Body of pancreas (tissue), 4 donors: ENCODE measurements at regions not wholly inside any gene's neighbourhood (a gene's known extent, or its start where the extent isn't known, plus 50 kb on each side); places are given as distances from the start of the nearest gene placed in this dataset.

Source experiments
- ATAC-seq: fragments of 150-250 bp; one replicate; pipeline ENCODE4 v1.9.1; 2016
- DNase-seq, 4 donors: peaks; one replicate each; pipeline ENCODE4 v3.0.0-alpha.2; 2019
- H3K27ac ChIP-seq, 4 donors: fragments of 200-600 bp; sonication (generic); 1 replicate in 3 of 4; 2 replicates in 1 of 4; pipeline versions ENCODE4 v1.5.1 to v1.6.1; 2016 to 2019; ENCODE audit warnings: mild to moderate bottlenecking in 1 of 4, mixed read lengths in 1 of 4, moderate library complexity in 1 of 4
- H3K27me3 ChIP-seq, 2 donors: fragments of 200-600 bp; sonication (generic); one replicate each; pipeline ENCODE4 v1.6.0; 2016; ENCODE audit warnings: mild to moderate bottlenecking in 1 of 2
- H3K36me3 ChIP-seq, 2 donors: fragments of 200-600 bp; sonication (generic); replicated peaks in 1 of 2; 2 replicates each; pipeline ENCODE4 v1.5.1; 2016; ENCODE audit warnings: low read depth in 2 of 2; ENCODE audit not compliant: insufficient read depth in 1 of 2
- H3K4me1 ChIP-seq: fragments of 200-600 bp; sonication (generic); one replicate; pipeline ENCODE4 v1.6.0; 2016
- H3K4me3 ChIP-seq, 2 donors: fragments of 200-600 bp; sonication (generic); 1 replicate in 1 of 2; 2 replicates in 1 of 2; pipeline ENCODE4 v1.5.1; 2016 to 2019
- H3K9me3 ChIP-seq, 3 donors: fragments of 200-600 bp; sonication (generic); 1 replicate in 2 of 3; 2 replicates in 1 of 3; pipeline ENCODE4 v1.5.1; 2016
- CTCF ChIP-seq, 7 experiments: fragments of 450-650 bp in 4 of 7; fragments of 200-600 bp in 3 of 7; sonication (generic) in 3 of 7; IDR thresholded peaks; one replicate each; pipeline ENCODE4 v1.5.1; 2016 to 2019; ENCODE audit warnings: antibody characterized with exemption in 7 of 7
- POLR2A ChIP-seq, 3 donors: fragments of 450-650 bp; IDR thresholded peaks; one replicate each; pipeline ENCODE4 v1.6.1; 2016; ENCODE audit warnings: antibody characterized with exemption in 3 of 3, mild to moderate bottlenecking in 2 of 3
- WGBS, 2 donors: methylation state at CpG; one replicate each; pipeline ENCODE4 v1.1.5; 2017; 5-methylcytosine and 5-hydroxymethylcytosine counted together
- intact Hi-C: fragments of 100-400 bp; cut with DNase I; formaldehyde crosslinking; loops from one replicate; pipeline ENCODE4 v1.15.1; 2023

GRCh38 chr10:81116201-81116600 is 578.5 kb downstream of the SH2D4B start:
- Histone ChIP-seq H3K27ac (no peak overlapping the region), H3K4me3 (no peak overlapping the region), H3K9me3 (no peaks in the 10 kb centered on the region), H3K36me3 (no peaks in the 10 kb centered on the region), H3K4me1 (no peaks in the 10 kb centered on the region), H3K27me3 (no peaks in the 10 kb centered on the region)
- ATAC-seq (no peak), DNase-seq (no peak)
- no peak for TF ChIP-seq POLR2A (IDR thresholded peaks at IDR 0.05)
- TF ChIP-seq CTCF (IDR thresholded peaks at IDR 0.05): no peak
- WGBS, 2 donors: 65 to 74% methylated on average over 4 of the region's 4 CpGs
- intact Hi-C loops: no loop called here

- TF ChIP-seq CTCF (IDR thresholded peaks at IDR 0.05) (no peak), POLR2A (IDR thresholded peaks at IDR 0.05) (no peak)
- no peak for DNase-seq
- intact Hi-C loops: no loop called here
- Histone ChIP-seq H3K27ac (no peak overlapping the region), H3K27me3 (no peaks in the 10 kb centered on the region), H3K4me1 (no peaks in the 10 kb centered on the region), H3K36me3 (no peaks in the 10 kb centered on the region), H3K9me3 (no peaks in the 10 kb centered on the region), H3K4me3 (no peak overlapping the region)
- ATAC-seq: no peak
These were observed 579.3 kb downstream of the SH2D4B start for GRCh38 chr10:81116990-81117389.

GRCh38 chr10:81127931-81128330 is 590.2 kb downstream of the SH2D4B start:
- Histone ChIP-seq H3K4me3 (no peak overlapping the region), H3K4me1 (no peaks in the 10 kb centered on the region), H3K36me3 (no peaks in the 10 kb centered on the region), H3K27me3 (no peaks in the 10 kb centered on the region), H3K9me3 (no peaks in the 10 kb centered on the region), H3K27ac (no peak overlapping the region)
- intact Hi-C loops: no loop called here
- TF ChIP-seq CTCF (IDR thresholded peaks at IDR 0.05) (no peak), POLR2A (IDR thresholded peaks at IDR 0.05) (no peak)
- DNase-seq: no peak
- WGBS, 2 donors: 12 to 23% methylated on average over 3 of the region's 3 CpGs
- no peak for ATAC-seq

- H3K27ac ChIP-seq: no peak overlapping the region
- intact Hi-C loops: no loop called here
- 68 to 75% methylated on average over 2 of the region's 2 CpGs for WGBS, 2 donors
- H3K4me1 ChIP-seq: no peaks in the 10 kb centered on the region
- ATAC-seq: no peak
- H3K36me3 ChIP-seq: no peaks in the 10 kb centered on the region
- no peak for DNase-seq
- TF ChIP-seq CTCF (IDR thresholded peaks at IDR 0.05): no peak
- TF ChIP-seq POLR2A (IDR thresholded peaks at IDR 0.05): no peak
- H3K4me3 ChIP-seq: no peak overlapping the region
- no peaks in the 10 kb centered on the region for H3K9me3 ChIP-seq
- no peaks in the 10 kb centered on the region for H3K27me3 ChIP-seq
These were observed 592.3 kb downstream of the SH2D4B start for GRCh38 chr10:81130014-81130413.

GRCh38 chr10:81135851-81136250 is 598.1 kb downstream of the SH2D4B start:
- ATAC-seq (no peak), DNase-seq (no peak)
- no peaks in the 10 kb centered on the region for H3K36me3 ChIP-seq
- intact Hi-C loops: no loop called here
- no peaks in the 10 kb centered on the region for H3K4me1 ChIP-seq
- 43 to 61% methylated on average over 3 of the region's 3 CpGs for WGBS, 2 donors
- H3K4me3 ChIP-seq: no peak overlapping the region
- TF ChIP-seq CTCF (IDR thresholded peaks at IDR 0.05): no peak
- TF ChIP-seq POLR2A (IDR thresholded peaks at IDR 0.05): no peak
- H3K27ac ChIP-seq: no peak overlapping the region
- H3K9me3 ChIP-seq: no peaks in the 10 kb centered on the region
- no peaks in the 10 kb centered on the region for H3K27me3 ChIP-seq
